ENCODE measurements at regions not wholly inside any gene's neighbourhood (a gene's known extent, or its start where the extent isn't known, plus 50 kb on each side); places are given as distances from the start of the nearest gene placed in this dataset.

GRCh38 chr17:77322514-77323412 lies 182.0 kb downstream of the SEC14L1 start (continued):
- TF ChIP-seq FOXP4 (CRISPR knock-in tag; IDR thresholded peaks at IDR 0.05; ENCODE audit: borderline replicate concordance), result no peak
- TF ChIP-seq BRF2 (IDR thresholded peaks at IDR 0.05; ENCODE audit: borderline replicate concordance, insufficient read depth, insufficient read length), result no peak
- TF ChIP-seq MYNN (IDR thresholded peaks at IDR 0.05), result peak; percentile 31; the same call in 1 of the 2 replicates
- no peak for TF ChIP-seq MYNN (CRISPR knock-in tag; IDR thresholded peaks at IDR 0.05)
- TF ChIP-seq CBFA2T2 (conservative IDR thresholded peaks at IDR 0.05), result no peak
- TF ChIP-seq ZFP36 (IDR thresholded peaks at IDR 0.05; ENCODE audit: low read depth, low read length, partially characterized antibody), result peak; percentile 77
- no peak for TF ChIP-seq IRF1 (CRISPR knock-in tag; IDR thresholded peaks at IDR 0.05; ENCODE audit: borderline replicate concordance)
- no peak for TF ChIP-seq ZNF239 (CRISPR knock-in tag; IDR thresholded peaks at IDR 0.05)
- TF ChIP-seq E2F5 (CRISPR knock-in tag; IDR thresholded peaks at IDR 0.05), result peak; percentile 38; the same call in 1 of the 2 replicates
- TF ChIP-seq NR3C1 (CRISPR knock-in tag; IDR thresholded peaks at IDR 0.05), result no peak
- TF ChIP-seq ZBTB9 (CRISPR knock-in tag; IDR thresholded peaks at IDR 0.05), result no peak
- TF ChIP-seq PRPF4 (IDR thresholded peaks at IDR 0.05; ENCODE audit: insufficient read depth, low read depth, low read length, poor library complexity, severe bottlenecking), result no peak
- TF ChIP-seq ZNF766 (CRISPR knock-in tag; conservative IDR thresholded peaks at IDR 0.05), result no peak
- TF ChIP-seq VEZF1 (CRISPR knock-in tag; IDR thresholded peaks at IDR 0.05), result peak; percentile 65
- TF ChIP-seq HEY1 (CRISPR knock-in tag; IDR thresholded peaks at IDR 0.05; ENCODE audit: borderline replicate concordance), result no peak
- TF ChIP-seq EWSR1 (IDR thresholded peaks at IDR 0.05; ENCODE audit: borderline replicate concordance, low read depth, partially characterized antibody), result no peak
- no peak for TF ChIP-seq HINFP (tag; conservative IDR thresholded peaks at IDR 0.05; ENCODE audit: low read depth)
